Activated naive CD8-positive, alpha-beta T cell treated with anti-CD3 and anti-CD28 coated beads, Interleukin-2, amount 10 ng/mL, durations not matched to agents 7 days and 5 days (primary cell): ENCODE measurements at regions not wholly inside any gene's neighbourhood (a gene's known extent, or its start where the extent isn't known, plus 50 kb on each side); places are given as distances from the start of the nearest gene placed in this dataset.

Experiments used
- ATAC-seq: fragments of 150-1000 bp; cut with Tn5 transposase; one replicate; pipeline ENCODE4 v1.10.0; 2021; ENCODE audit warnings: low read depth, moderate library complexity
- POLR2A ChIA-PET: fragments of 350-600 bp; sonication (Branson Sonifier 250); formaldehyde crosslinking; loops from one replicate; lab custom pipeline; 2021; ENCODE audit warnings: antibody characterized with exemption; lab: Charles Lee
- DNase-seq: peaks from one replicate; pipeline ENCODE4 v3.0.0; 2021
- H3K27ac Mint-ChIP-seq: one replicate; pipeline ENCODE4 v1.8.0; 2022; ENCODE audit warnings: mild to moderate bottlenecking, mixed read lengths
- H3K27me3 Mint-ChIP-seq: one replicate; pipeline ENCODE4 v1.8.0; 2022; ENCODE audit warnings: mild to moderate bottlenecking, moderate library complexity, mixed read lengths
- H3K36me3 Mint-ChIP-seq: one replicate; pipeline ENCODE4 v1.8.0; 2021; ENCODE audit warnings: mild to moderate bottlenecking, mixed read lengths
- H3K4me1 Mint-ChIP-seq: one replicate; pipeline ENCODE4 v1.8.0; 2021; ENCODE audit warnings: mixed read lengths
- H3K4me3 Mint-ChIP-seq: one replicate; pipeline ENCODE4 v1.8.0; 2022; ENCODE audit warnings: mild to moderate bottlenecking, moderate library complexity, mixed read lengths
- H3K9me3 Mint-ChIP-seq: one replicate; pipeline ENCODE4 v1.8.0; 2021; ENCODE audit warnings: mixed read lengths

- no peak for ATAC-seq
- DNase-seq = no peak
- Mint-ChIP-seq H3K4me3 (no peak overlapping the region), H3K27ac (no peak overlapping the region), H3K36me3 (no peaks in the 10 kb centered on the region), H3K4me1 (peaks cover 12% of the 10 kb centered on the region), H3K9me3 (peaks cover 7% of the 10 kb centered on the region), H3K27me3 (peaks cover 20% of the 10 kb centered on the region)
- POLR2A ChIA-PET = no interaction called here
Measured at GRCh38 chr11:69423611-69424385, 57.7 kb upstream of the LINC01488 start.

- Mint-ChIP-seq H3K27me3 (peaks cover 20% of the 10 kb centered on the region), H3K36me3 (no peaks in the 10 kb centered on the region)
- POLR2A ChIA-PET = no interaction called here
Measured at GRCh38 chr11:69424748-69425147, 56.7 kb upstream of the LINC01488 start.

GRCh38 chr11:69425444-69425843 lies 56.0 kb upstream of the LINC01488 start:
- DNase-seq (no peak), ATAC-seq (no peak)
- POLR2A ChIA-PET = no interaction called here
- Mint-ChIP-seq H3K27me3 (peaks cover 20% of the 10 kb centered on the region), H3K36me3 (no peaks in the 10 kb centered on the region), H3K4me3 (no peak overlapping the region), H3K9me3 (peaks cover 7% of the 10 kb centered on the region), H3K4me1 (peaks cover 12% of the 10 kb centered on the region), H3K27ac (no peak overlapping the region)

More at GRCh38 chr11:69424748-69425147, 56.7 kb upstream of the LINC01488 start:
- H3K4me1 Mint-ChIP-seq = peaks cover 12% of the 10 kb centered on the region
- no peak for DNase-seq
- ATAC-seq = no peak
- H3K9me3 Mint-ChIP-seq = peaks cover 7% of the 10 kb centered on the region
- no peak overlapping the region for H3K27ac Mint-ChIP-seq
- no peak overlapping the region for H3K4me3 Mint-ChIP-seq

- Mint-ChIP-seq H3K36me3 (no peaks in the 10 kb centered on the region), H3K4me3 (peak overlapping the region; percentile 19), H3K4me1 (peaks cover 12% of the 10 kb centered on the region), H3K27me3 (peaks cover 20% of the 10 kb centered on the region), H3K27ac (no peak overlapping the region), H3K9me3 (peaks cover 7% of the 10 kb centered on the region)
- no peak for DNase-seq
- POLR2A ChIA-PET = no interaction called here
- peak; percentile 68 for ATAC-seq
Measured at GRCh38 chr11:69425895-69426544, 55.4 kb upstream of the LINC01488 start.

- DNase-seq = no peak
- ATAC-seq = no peak
- Mint-ChIP-seq H3K4me3 (no peak overlapping the region), H3K9me3 (peaks cover 7% of the 10 kb centered on the region), H3K36me3 (no peaks in the 10 kb centered on the region), H3K27me3 (peaks cover 15% of the 10 kb centered on the region), H3K4me1 (peaks cover 12% of the 10 kb centered on the region), H3K27ac (no peak overlapping the region)
- POLR2A ChIA-PET = no interaction called here
Measured at GRCh38 chr11:69427337-69427736, 54.1 kb upstream of the LINC01488 start.

GRCh38 chr11:69427906-69428880 lies 53.3 kb upstream of the LINC01488 start:
- Mint-ChIP-seq H3K36me3 (no peaks in the 10 kb centered on the region), H3K4me1 (peaks cover 12% of the 10 kb centered on the region), H3K4me3 (no peak overlapping the region), H3K27me3 (peaks cover 16% of the 10 kb centered on the region), H3K27ac (no peak overlapping the region), H3K9me3 (peaks cover 7% of the 10 kb centered on the region)
- peak; percentile 4 for DNase-seq
- POLR2A ChIA-PET = no interaction called here
- ATAC-seq = no peak

- Mint-ChIP-seq H3K27me3 (peaks cover 21% of the 10 kb centered on the region), H3K4me3 (no peak overlapping the region), H3K36me3 (no peaks in the 10 kb centered on the region), H3K9me3 (no peaks in the 10 kb centered on the region), H3K4me1 (peaks cover 12% of the 10 kb centered on the region), H3K27ac (no peak overlapping the region)
- no peak for ATAC-seq
- DNase-seq = no peak
- POLR2A ChIA-PET = no interaction called here
Measured at GRCh38 chr11:69429716-69430491, 51.6 kb upstream of the LINC01488 start.

GRCh38 chr11:69430566-69430965 lies 50.9 kb upstream of the LINC01488 start:
- no peak for ATAC-seq
- POLR2A ChIA-PET = no interaction called here
- H3K4me3 Mint-ChIP-seq = no peak overlapping the region
- no peaks in the 10 kb centered on the region for H3K9me3 Mint-ChIP-seq
- H3K27ac Mint-ChIP-seq = no peak overlapping the region
- no peak for DNase-seq
- peaks cover 8% of the 10 kb centered on the region for H3K4me1 Mint-ChIP-seq
- H3K27me3 Mint-ChIP-seq = peaks cover 21% of the 10 kb centered on the region
- H3K36me3 Mint-ChIP-seq = no peaks in the 10 kb centered on the region

- Mint-ChIP-seq H3K9me3 (no peaks in the 10 kb centered on the region), H3K4me1 (peaks cover 2% of the 10 kb centered on the region), H3K27ac (no peak overlapping the region), H3K36me3 (no peaks in the 10 kb centered on the region), H3K27me3 (peaks cover 17% of the 10 kb centered on the region), H3K4me3 (no peak overlapping the region)
- POLR2A ChIA-PET = no interaction called here
- DNase-seq (no peak), ATAC-seq (no peak)
Measured at GRCh38 chr11:69431136-69431535, 50.3 kb upstream of the LINC01488 start.
